ENCODE measurements at regions not wholly inside any gene's neighbourhood (a gene's known extent, or its start where the extent isn't known, plus 50 kb on each side); places are given as distances from the start of the nearest gene placed in this dataset.

DNA sequence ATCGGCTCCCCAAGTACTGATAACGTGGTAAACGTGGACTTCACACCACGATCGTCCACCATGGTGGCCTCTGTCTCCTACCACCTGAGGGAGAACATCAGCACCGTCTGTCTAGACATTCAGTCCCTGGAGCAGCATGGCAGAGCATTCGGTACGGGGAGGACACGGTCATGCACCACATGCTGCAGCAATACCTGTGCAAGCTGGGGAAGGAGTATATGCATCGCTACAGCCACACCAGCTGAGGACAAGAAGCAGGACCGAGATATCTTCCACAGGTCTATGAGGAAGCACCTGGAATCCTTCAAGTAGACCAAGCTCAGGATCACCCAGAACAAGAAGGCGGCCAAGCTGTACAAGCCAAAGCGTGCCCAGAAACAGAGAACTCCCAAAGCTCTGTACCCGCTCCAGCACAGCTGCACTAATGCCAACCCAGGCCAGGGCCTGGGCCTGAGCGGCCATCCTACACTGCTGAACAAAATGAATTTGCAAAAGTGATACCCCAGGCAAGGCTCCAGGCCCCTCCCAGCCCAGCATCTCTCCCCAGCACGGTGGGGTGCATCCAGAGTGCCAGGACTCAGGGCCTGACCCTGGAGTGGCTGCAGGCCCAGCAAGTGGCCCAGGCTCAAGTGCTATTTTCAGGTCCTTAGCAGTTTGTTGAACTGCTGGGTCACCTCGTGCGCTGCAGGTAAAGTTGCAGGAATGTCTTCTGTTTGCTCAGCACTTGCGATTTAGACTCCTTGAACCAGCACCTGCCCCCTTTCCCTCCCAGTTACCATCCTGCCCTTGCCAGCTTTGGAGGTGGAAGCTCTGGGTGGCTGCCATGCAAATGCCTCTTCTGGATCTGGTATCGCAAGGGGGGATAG is 119.3 kb upstream of the SERPIND1 start:
- no peak for DNase-seq (ENCODE audit: low read depth, low spot score)

DNA sequence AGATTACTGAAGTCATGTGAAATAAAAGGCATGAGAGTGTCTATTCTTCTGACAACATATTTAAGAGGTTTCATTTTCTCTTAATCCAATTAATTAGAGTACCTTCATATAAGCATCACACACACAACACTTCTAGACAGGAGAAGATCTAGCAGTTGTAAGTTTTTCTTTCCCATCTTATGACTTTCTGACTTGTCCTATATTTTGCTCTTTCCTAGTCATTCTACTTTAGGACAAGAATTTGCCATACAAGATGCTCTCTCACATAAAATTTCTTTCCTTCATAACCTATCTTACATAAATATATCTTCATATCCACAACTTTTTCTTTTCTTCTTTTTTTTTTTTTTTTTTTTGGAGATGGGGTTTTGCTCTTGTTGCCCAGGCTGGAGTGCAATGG is 118.3 kb upstream of the SERPIND1 start:
- DNase-seq (ENCODE audit: low read depth, low spot score): no peak

DNA sequence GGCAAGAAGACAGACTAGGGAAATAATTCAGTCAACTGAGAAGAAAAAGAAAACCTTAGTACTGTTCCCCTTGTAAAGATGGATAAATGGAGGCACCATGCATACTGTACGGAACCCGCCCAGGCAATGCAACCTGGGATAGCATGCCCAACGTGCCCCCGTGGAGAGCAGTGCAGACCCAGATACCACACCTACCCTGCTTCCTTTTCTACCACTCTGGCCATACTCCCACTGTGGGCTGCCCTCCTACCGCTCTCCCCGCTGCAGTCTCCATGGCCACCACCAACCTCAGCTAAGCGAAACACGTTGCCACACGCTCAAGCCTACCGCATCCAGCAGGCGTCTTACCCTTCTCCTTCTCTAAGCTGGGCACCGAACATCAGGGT is 117.4 kb upstream of the SERPIND1 start:
- no peak for DNase-seq (ENCODE audit: low read depth, low spot score)

DNA sequence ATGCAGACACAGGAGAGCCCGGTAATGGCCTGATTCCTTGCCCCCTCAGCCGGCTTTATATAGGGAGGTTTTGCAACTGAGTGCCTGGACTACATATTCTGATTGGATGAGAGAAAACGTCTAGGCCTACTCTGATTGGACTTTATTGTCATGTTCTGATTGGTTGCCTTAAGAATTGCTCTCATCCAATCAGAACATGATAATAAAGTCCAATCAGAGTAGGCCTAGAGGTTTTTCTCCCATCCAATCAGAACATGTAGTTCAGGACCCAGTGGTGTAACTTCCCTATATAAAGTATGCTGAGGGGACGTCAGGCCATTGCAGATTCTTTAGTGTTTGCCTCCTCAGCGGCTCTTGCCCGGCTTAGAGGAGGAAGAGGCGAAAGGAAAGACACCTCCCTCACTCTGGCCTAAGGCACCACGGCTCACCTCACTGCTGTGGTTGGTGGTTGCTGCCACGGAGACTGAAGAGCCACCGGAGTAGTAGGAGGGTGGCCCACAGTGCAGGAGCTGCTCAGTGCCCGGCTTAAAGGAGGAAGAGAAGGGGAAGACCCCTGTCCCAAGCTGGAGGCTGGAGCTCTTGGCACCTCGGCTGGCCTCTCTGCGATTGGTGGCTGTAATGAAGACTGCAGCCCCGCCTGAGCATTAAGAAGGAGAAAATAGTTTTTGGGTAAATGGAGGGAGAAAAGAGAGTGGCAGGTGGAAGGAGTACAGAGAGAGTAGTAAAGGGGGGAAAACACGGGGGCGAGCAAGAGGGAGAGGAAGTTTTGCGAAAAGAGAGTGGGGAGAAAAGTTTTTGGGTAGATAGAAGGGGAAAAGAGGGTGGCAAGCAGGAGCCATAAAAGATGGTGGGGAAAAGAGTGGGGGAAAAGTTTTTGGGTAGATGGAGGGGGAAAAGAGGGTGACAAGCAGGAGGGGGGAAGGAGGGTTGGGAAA is 116.7 kb upstream of the SERPIND1 start:
- DNase-seq (ENCODE audit: low read depth, low spot score): peak; percentile 28

Measured in iPS DF 19.7 (cell line).